ENCODE measurements at regions not wholly inside any gene's neighbourhood (a gene's known extent, or its start where the extent isn't known, plus 50 kb on each side); places are given as distances from the start of the nearest gene placed in this dataset.
"Not testable (repeated sequence)": the region's sequence is repeated elsewhere in the genome, so short reads cannot be mapped to it uniquely, and the experiment has no call there.

DNA sequence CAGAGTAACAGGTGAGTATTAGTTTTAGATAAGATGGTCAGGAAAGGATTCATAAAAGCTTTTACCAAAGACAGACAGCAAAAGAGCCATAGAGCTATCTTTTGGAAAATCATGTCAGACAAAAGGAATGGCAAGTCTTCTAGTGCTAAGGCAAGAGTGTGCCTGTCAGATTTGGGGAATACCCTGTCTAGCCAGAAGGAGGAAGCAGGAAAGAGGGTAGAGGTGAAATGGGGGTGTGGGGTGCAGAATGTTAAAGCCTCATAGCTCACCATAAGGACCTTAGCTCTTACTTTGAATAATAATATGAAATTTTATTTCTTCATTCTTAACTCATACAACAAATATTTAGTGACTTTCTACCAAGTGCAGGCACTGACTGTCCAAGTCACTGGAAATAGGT is 512.1 kb upstream of the ROBO2 start:
- no peak for DNase-seq (ENCODE audit: low spot score)

DNA sequence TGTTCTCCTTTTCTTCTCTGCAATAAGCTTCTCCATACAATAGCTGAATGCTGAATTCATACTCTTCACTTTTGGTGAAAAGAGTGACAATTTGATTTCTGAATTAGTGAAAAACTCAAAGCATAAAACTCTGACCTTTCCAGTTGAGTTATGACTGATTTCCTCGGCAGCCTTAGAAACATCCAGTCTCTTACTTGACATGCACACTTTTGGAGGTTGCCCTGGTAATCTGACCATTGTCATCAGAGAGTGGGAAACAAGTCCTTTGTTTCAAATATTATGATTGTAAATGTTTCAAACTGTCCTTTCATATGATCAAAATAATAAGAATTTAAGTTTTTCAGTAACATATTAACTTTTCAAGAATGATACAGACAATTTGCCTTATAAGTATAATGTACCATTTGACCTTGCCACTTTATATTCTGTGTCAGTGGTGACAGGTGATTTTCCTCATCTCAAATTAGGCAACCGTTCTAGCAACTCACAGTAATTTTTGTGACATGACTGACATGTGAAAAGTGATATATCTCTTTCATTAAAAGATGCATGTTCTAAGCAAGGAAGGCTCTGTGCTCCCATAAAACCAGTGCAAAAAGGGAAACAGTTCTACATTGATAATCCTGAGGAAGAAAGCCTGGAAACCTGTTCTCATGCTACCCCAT is 507.6 kb upstream of the ROBO2 start:
- DNase-seq (ENCODE audit: low spot score), result no peak

DNA sequence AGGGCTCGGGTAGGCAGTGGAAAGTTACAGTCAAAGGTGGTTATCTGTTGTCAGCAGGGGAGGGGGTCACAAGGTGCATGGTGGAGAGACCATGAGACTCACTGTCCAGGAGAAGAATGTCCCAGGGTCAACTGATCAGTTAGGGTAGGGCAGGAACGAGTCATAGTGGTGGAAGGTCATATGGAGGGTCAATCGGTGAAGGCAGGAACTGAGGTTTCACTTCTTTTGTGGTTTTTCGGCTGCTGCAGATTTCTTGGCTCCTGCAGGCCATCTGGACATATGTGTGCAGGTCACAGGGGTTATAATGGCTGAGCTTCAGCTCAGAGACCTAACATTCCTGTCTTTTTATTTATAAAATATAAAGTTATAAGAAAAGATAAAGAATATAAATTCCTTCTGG is 506.2 kb upstream of the ROBO2 start:
- DNase-seq (ENCODE audit: low spot score), result not testable (repeated sequence)

DNA sequence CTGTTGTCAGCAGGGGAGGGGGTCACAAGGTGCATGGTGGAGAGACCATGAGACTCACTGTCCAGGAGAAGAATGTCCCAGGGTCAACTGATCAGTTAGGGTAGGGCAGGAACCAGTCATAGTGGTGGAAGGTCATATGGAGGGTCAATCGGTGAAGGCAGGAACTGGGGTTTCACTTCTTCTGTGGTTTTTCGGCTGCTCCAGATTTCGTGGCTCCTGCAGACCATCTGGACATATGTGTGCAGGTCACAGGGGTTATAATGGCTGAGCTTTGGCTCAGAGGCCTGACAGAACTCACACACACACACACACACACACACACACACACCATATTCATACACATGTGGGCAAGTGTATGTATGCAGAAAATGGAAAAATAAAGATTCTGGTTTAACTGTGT is 502.0 kb upstream of the ROBO2 start:
- DNase-seq (ENCODE audit: low spot score), result not testable (repeated sequence)

DNA sequence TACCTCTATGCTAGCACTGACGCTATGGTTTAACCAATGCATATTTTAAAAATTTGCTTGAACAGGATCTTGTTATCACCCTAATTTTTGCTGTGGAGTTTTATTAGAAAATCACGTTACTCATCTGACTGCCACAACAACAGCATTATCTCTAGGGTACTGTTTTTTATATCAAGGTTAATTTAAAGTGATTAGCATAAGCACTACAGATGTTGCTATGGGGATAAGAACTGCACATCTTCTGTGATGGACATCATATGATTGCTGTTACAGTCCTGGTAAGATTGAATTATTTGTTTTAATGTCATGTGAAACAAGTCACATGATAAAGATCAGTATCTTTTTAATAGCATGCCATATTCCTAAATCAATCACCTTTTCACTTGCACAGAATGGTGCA is 492.2 kb upstream of the ROBO2 start:
- no peak for DNase-seq (ENCODE audit: low spot score)

DNA sequence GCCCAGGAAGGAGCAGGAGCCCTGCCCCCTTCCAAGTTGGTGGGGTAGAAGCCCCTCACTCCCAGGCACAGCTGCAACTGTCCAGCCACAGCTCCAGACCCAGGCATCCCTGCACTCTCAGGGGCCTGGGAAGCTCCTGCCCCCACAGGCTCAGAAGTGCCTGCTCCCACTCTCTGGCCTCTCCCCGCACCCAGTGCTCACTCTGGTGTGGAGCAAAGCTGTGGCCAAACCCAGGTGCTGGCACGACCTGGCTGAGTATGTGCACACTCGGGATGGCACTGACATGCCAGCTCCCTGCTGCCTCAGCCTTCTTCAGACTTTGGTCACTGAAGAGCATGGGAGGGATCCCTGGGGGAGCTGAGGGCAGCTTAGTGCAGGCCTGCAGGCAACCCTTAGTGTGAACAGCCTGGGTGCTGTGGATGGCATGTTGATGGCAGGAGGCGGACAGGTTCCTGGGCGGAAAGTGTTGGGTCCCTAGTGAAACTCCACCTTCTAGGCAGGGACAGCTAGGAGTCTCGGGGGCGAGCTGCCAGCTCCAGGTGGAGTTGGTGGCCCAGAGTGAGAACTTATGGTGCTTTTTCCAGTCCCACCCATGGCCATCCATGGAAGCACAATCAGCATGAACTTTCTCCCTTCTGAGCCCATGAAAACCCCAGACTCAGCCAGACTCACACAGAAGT is 489.2 kb upstream of the ROBO2 start:
- DNase-seq (ENCODE audit: low spot score), result no peak

DNA sequence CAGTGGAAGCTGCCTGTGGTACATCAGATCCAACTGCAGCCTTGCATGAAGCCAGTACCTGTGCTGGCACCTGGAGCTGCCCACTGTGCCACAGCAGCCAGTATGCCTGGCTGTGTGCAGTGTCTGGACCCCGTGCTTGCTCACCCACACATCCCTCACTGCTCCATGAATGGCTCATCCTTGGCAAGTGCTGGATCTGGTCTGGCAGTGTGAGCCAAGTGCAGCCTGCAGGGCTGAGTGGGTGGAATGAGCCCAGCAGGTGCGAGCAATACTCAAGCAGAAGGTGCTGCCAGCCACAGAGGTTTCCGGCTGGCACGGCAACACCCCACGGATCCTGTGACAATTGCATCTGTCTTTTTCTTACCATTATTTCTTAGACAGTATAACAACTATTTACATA is 488.2 kb upstream of the ROBO2 start:
- DNase-seq (ENCODE audit: low spot score), result no peak

DNA sequence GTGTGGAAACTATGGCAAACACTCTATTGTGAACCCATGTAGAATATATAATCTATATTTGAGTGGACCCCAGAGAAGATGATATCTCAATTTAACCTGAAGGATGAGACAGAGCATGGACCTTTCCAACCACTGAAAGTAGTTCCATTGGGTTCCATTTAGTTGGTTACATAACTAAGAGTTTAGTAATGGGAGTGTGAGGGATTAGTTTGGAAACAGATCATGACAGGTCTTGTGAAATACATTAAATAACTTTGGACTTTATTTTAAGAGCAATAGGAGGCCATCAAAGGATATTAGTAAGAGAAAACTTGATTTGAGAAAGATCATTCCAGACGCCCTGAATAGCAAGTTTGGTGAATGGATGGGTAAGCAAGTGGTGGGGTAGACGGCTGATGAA is 487.2 kb upstream of the ROBO2 start:
- no peak for DNase-seq (ENCODE audit: low spot score)

DNA sequence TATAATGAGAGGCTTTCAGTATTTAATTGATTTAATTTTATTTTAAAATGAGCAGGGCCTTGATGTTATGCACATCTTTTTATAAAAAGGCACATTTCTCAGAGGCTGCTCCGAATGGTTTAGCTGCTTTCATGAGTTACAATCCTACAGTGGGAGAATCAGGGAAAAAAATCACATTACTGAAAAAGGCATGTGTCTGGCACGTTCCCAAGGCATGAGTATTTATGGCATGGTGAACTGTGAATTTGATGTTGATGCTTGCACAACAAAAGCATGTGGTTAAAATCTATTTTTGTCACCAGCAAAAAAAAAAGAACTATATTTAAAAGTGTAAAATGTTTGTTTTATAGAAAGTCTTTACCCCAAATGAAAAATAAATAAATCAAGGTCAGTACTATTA is 485.2 kb upstream of the ROBO2 start:
- peak; percentile 14 for DNase-seq (ENCODE audit: low spot score)

DNA sequence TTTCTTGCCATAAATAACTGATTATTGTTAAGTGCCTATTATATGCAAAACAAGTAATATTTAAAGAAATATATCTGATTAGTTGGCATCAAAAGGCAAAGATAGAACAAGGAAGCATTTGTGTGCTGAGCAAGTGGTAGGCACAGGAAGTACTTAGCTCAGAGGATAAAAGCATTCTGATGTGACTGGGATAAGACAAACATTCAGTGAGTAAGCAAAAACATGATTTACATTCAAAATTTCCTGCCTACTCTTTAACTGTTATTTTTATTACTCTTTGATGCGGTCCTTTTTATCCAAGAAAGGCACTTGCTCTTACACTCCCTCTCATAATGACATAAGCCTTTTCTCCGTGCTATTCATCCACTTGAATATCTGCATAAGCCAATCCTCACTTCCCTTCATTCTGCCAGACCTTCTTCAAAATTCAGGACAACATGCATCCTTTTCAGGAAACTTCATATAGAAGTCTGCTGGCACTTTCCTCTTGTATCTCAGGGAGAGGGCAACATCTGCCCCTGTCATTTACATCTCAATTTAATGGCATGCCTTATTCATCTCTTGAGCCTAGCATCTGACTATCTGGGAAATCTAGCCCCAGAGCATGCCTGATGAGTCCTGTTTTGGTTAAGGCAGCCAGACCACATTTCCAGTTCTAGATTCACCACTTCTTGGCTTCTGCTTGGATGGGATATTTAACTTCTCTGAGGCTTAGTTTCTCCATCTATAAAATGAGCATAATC is 478.2 kb upstream of the ROBO2 start:
- no peak for DNase-seq (ENCODE audit: low spot score)

DNA sequence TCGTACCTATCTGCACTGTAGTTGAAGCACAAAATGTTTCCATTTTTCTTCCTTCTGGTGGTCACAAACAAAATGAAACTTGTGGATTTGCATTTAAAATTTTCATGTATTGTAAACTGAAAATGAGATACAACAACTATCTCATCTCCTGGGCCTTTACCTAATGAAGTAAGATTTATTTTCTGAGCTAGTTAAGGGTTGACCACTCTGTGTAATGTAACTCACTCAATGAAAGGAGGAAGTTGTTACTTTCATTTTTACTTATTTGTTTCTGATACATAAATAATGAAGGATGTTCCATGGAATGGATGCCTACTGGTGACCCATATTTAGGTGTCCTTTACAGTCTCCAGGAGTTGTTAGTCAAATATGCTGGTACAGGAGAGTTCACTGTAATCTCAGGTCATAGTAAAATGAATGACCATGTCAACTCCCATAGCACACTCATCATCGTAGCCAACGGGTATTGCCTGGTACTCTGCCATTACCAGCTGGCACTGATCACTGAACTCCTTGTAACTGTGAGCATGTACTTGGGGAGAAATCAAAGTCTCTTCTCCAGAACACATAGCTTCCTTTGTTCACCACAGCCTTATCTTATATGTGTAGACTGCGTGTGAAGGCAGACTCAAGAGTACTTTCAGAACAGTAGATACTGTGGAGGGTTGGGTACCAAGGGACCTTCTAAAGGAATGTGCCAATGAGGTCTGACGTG is 474.2 kb upstream of the ROBO2 start:
- no peak for DNase-seq (ENCODE audit: low spot score)

DNA sequence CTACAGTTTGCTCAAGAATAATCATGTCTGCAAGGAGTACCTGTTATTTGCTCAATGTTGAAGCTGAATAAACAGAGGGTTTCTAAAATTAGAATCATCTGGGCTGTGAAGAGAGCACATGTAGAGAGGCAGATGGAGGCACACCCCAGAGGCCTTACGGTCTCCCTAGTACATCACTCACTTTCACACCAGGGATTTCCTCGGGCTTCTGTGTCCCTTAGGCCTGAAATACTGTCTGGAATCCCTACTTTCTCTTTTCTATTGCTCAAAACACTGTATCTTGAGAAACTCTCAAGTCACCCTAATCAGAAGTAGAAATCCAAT is 473.7 kb upstream of the ROBO2 start:
- DNase-seq (ENCODE audit: low spot score), result no peak

DNA sequence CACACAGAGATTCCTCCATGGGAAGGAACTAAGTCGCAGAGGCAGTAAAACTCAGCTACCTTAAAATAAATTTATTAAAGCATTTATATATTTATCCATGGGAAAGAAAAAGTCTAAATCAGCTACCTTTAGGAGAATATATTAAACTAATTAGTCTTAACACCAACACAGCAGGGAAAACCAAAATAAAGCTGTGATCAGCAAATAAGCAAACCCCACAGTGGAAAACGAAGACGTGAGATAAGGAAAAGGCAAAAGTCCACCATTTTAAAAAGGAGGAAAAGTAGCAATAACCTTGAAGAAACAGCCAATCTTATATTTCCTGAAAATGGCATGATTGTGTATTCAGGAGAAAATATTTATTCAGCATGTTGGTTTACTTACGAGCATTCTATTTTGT is 473.0 kb upstream of the ROBO2 start:
- DNase-seq (ENCODE audit: low spot score), result no peak

DNA sequence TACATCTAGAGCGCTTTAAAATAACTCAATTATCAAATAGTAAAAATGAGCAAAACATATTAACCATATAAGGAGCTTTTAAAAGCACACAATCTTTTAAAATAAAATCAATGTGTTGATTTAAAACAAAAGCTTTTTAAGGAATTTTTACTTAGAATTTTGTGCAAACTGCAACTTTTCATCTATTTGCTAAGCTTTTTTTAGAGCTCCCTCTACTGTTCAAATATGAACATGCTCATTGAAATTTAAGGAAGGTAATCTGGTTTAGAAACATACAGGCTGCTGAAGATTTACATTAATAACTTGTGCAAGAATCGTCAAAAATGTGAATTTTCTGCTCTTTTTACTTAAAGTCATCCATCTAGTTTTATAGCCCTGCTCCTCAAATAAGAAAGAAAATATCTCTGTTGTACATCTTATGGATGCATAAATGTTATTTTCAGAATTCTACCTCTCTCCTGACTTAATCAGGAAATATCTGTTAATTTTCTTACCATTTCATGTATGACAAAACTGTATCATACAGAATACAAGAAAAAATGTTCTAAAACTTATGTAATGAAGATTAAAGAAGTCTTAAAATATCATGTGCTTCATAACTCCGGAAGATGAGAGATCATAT is 469.4 kb upstream of the ROBO2 start:
- peak; percentile 15 for DNase-seq (ENCODE audit: low spot score)

DNA sequence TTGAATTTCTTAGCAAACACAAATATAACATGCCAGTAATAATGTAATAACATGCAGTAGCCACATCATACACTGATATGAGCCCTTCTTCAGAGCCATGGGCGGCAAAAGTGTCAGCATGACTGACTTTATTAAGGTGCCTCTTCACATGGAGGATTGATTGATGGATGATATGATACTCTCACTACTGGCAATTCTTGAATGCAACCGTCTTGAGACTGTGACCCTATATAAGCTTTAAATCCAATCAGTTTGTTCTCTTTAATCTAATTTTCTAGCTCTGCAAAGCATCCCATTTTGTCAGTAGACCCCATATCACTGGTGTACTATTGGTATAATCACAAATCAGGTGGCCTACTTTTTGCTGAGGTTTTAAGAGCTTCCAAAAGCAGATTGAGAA is 463.7 kb upstream of the ROBO2 start:
- DNase-seq (ENCODE audit: low spot score), result no peak

DNA sequence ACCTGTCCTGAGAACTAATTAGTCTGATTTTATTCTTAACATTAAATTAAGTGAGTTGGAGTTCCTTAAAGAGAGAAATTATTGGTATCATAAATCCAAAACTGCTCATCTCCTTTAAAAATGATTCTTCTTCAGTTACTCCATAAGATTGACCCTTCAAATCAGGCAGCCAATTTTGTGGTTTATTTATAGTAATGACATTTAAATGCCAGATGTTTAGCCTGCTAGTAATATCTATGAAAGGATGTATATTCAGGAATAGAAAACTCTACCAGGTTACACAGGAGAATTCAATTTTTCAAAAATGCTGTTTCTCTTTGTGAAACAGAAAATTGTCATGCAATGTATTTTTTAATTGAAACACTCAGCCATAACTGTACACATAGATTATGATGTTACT is 457.8 kb upstream of the ROBO2 start:
- DNase-seq (ENCODE audit: low spot score), result no peak

DNA sequence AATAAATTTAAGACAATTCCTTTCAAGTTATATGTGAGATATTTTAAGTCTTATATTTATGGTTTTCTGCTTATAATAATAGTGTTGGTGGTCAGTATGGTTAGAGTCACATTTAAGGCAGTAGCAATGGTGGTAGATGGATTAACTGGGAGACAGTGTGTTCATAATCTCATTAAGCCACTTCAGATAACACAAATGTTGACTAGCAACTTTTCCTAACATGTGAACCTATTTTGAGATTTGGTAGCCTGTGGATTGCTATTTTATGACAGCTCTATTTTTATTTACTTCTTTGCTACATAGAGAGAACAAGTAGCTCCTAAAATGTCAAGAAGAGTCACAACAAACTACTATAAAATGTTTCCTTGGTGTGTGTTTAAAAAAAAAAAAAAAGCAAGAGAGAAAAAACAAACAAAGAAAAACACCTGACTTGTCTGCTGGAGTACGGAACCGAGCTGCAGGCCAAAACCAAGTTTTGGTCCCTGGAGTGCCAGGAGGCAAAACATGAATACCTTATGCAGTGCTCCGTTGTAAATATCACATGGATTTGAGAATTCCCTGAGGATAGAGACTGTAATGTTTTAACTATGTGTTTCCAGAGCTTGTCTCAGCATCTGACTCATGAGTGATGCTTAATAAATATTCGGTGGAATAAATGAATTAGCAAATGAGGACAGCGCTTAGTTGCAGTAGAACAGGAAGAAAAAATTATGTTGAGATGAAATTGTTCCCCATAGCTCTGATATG is 457.1 kb upstream of the ROBO2 start:
- DNase-seq (ENCODE audit: low spot score), result no peak

DNA sequence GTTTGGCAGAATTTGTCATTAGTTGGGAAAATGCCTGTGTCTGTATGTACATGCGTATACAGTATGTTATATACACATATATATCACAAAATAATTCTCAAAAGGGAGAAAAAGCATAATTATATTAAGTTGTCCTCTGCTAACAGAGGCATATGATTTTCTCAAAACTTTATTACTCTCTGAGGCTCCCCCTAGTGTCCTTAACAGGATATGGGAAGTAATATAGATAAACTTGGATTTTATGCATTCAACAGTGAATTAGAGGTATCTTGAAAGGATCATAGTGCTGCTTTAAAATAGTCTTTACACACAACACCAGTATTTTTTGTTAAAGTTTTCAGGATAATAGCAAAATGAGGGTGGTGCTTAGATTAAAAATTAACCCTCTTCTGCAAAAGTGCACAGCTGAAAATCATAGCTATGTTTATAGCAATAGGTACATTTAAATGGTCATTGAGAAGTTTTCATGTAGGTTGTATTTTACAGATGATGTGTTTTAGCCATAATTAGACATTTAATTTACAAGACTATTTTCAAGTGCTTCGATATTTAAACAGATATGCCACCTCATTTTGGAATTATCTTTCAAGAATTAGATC is 454.0 kb upstream of the ROBO2 start:
- peak; percentile 30 for DNase-seq (ENCODE audit: low spot score)

DNA sequence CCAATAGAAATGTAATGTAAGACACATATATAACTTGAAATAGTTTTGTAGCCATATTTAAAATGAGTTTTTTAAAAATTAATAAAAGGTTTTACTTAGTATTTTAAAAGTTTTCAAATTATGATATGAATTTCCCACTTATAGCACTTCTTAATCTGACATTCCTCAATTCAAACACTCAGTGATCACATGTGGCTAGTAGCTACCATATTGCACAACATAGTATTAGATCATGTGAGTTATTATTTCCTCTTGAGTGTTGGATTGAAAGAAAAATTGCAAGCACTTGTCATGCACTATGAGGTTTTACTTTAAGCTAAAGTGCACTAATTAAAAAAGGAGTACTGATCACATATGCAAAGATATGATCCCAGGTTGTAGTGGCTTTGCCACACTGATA is 453.4 kb upstream of the ROBO2 start:
- no peak for DNase-seq (ENCODE audit: low spot score)

DNA sequence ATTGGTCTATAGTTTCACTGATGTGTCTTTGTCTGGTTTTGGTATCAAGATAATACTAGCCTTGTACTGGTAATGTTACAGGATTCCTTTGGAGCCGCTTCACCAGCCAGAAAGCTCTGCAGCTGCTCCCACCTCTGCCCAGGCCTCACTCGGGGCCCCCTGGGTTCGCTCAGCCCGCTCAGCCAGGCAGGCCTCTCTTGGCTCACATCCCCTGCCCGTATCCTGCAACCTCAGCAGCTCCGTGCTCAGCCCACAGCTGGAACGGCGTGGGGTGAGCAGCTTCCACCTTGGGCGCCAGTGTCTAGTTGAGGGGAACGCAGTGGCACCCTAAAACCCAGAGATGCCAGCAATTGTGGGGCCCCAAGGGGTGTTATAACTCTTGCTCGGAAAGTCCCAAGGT is 429.7 kb upstream of the ROBO2 start:
- DNase-seq (ENCODE audit: low spot score), result no peak

DNA sequence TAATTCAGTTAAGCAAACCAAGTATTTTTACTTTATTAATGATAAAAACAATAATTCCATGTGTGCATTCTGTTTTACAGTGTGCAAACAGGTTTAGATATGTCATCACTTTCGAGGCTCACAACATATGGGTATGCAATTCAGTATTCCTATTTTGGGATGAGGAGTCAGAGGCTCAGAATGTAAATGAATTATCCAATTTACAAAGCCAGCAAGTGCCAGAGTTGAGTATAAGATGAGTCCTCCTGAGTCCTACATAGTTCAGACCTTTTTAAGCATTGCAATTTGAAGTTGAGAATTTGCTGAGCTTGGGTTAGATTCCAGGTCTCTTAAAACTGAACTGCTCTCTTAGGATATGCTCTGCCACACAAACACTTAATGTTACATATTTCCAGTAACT is 424.2 kb upstream of the ROBO2 start:
- DNase-seq (ENCODE audit: low spot score), result no peak

All from AG20443 (cell line).